Kidney (tissue), 13 donors: ENCODE measurements at regions not wholly inside any gene's neighbourhood (a gene's known extent, or its start where the extent isn't known, plus 50 kb on each side); places are given as distances from the start of the nearest gene placed in this dataset.

Source experiments
- DNase-seq, 5 donors: peaks; one replicate each; pipeline ENCODE4 v3.0.0-alpha.2; 2013 to 2020
- FAIRE-seq: peaks from 2 replicates; lab custom pipeline; 2012; peaks lifted over from hg19 to GRCh38; lab: Jason Lieb, UNC
- H3K27ac ChIP-seq, 2 donors: one replicate each; pipeline ENCODE4 v1.7.0; 2013; ENCODE audit warnings: low read depth in 2 of 2, low read length in 2 of 2, inconsistent platforms in 1 of 2
- H3K27me3 ChIP-seq: one replicate; pipeline ENCODE4 v1.7.1; 2013; ENCODE audit warnings: low read length, inconsistent platforms; ENCODE audit not compliant: control insufficient read depth, insufficient read depth
- H3K36me3 ChIP-seq, 3 donors: one replicate each; pipeline versions ENCODE4 v1.7.0 to v1.7.1; 2013; ENCODE audit warnings: low read length in 3 of 3, control low read depth in 1 of 3, inconsistent platforms in 1 of 3; ENCODE audit not compliant: insufficient read depth in 3 of 3, control insufficient read depth in 2 of 3
- H3K4me1 ChIP-seq, 3 donors: one replicate each; pipeline versions ENCODE4 v1.7.0 to v1.7.1; 2013; ENCODE audit warnings: low read length in 3 of 3, inconsistent platforms in 1 of 3, low read depth in 1 of 3; ENCODE audit not compliant: control insufficient read depth in 2 of 3, insufficient read depth in 2 of 3
- H3K4me3 ChIP-seq, 3 donors: one replicate each; pipeline versions ENCODE4 v1.7.0 to v1.8.1; 2013; ENCODE audit warnings: low read length in 3 of 3, control low read depth in 1 of 3, inconsistent platforms in 1 of 3
- H3K9ac ChIP-seq, 3 donors: one replicate each; pipeline versions ENCODE4 v1.7.0 to v1.7.1; 2013; ENCODE audit warnings: low read length in 3 of 3, control low read depth in 1 of 3, inconsistent platforms in 1 of 3
- H3K9me3 ChIP-seq, 3 donors: one replicate each; pipeline versions ENCODE4 v1.7.0 to v1.7.1; 2013; ENCODE audit warnings: low read length in 3 of 3, control low read depth in 1 of 3, inconsistent platforms in 1 of 3; ENCODE audit not compliant: control insufficient read depth in 2 of 3, insufficient read depth in 1 of 3
- CTCF ChIP-seq: IDR thresholded peaks from 3 replicates; pipeline ENCODE4 v1.5.1; 2012; ENCODE audit warnings: mild to moderate bottlenecking, moderate library complexity, borderline replicate concordance; ENCODE audit not compliant: insufficient read depth; ENCODE audit errors: extremely low read depth
- intact Hi-C: fragments of 100-400 bp; cut with DNase I; formaldehyde crosslinking; loops from one replicate; pipeline ENCODE4 v1.11.1; 2022
- donor health status: control.
- donor health status: control.
- donor health status: control.
- donor health status: control.
- donor health status: control.
- donor health status: DM: yes; HTN: yes; CAD: no.
- donor health status: Normal renal cell carcinoma (clear cell type).

GRCh38 chr10:128938558-128938957, 528.5 kb upstream of the MGMT start:
- FAIRE-seq (no peak), DNase-seq (no peak)
- Histone ChIP-seq H3K9me3 (no peaks in the 10 kb centered on the region), H3K36me3 (no peaks in the 10 kb centered on the region), H3K4me1 (peaks cover 0 to 2% (median 0%) of the 10 kb centered on the region in 3 donors), H3K9ac (no peak overlapping the region), H3K27ac (no peak overlapping the region), H3K27me3 (no peaks in the 10 kb centered on the region), H3K4me3 (no peak overlapping the region)
- TF ChIP-seq CTCF, result no peak
- intact Hi-C loops, result no loop called here

GRCh38 chr10:128940081-128940480, 527.0 kb upstream of the MGMT start:
- H3K4me1 ChIP-seq, result peaks cover 0 to 2% (median 0%) of the 10 kb centered on the region in 3 donors
- no peak overlapping the region for H3K9ac ChIP-seq
- no peak overlapping the region for H3K4me3 ChIP-seq
- no peak for TF ChIP-seq CTCF
- H3K27me3 ChIP-seq, result no peaks in the 10 kb centered on the region
- DNase-seq (no peak), FAIRE-seq (no peak)
- H3K27ac ChIP-seq, result no peak overlapping the region
- H3K36me3 ChIP-seq, result no peaks in the 10 kb centered on the region
- intact Hi-C loops, result no loop called here
- H3K9me3 ChIP-seq, result peaks cover 0 to 2% (median 0%) of the 10 kb centered on the region in 3 donors

- no peak for DNase-seq
- H3K4me1 ChIP-seq, result no peaks in the 10 kb centered on the region
- no peak overlapping the region for H3K27ac ChIP-seq
- intact Hi-C loops, result no loop called here
- FAIRE-seq, result no peak
- H3K4me3 ChIP-seq, result no peak overlapping the region
- no peak overlapping the region for H3K9ac ChIP-seq
- no peak for TF ChIP-seq CTCF
- no peaks in the 10 kb centered on the region for H3K27me3 ChIP-seq
- no peaks in the 10 kb centered on the region for H3K36me3 ChIP-seq
- H3K9me3 ChIP-seq, result peaks cover 0 to 2% (median 0%) of the 10 kb centered on the region in 3 donors
These were observed 523.9 kb upstream of the MGMT start for GRCh38 chr10:128943111-128943510.

GRCh38 chr10:128945398-128945797, 521.6 kb upstream of the MGMT start:
- Histone ChIP-seq H3K36me3 (no peaks in the 10 kb centered on the region), H3K27ac (no peak overlapping the region), H3K9ac (no peak overlapping the region), H3K27me3 (no peaks in the 10 kb centered on the region), H3K4me3 (no peak overlapping the region), H3K9me3 (peaks cover 0 to 2% (median 0%) of the 10 kb centered on the region in 3 donors), H3K4me1 (no peaks in the 10 kb centered on the region)
- FAIRE-seq, result no peak
- no peak for TF ChIP-seq CTCF
- DNase-seq, result no peak
- intact Hi-C loops, result no loop called here
